Ovary (tissue), 7 donors: ENCODE measurements at regions not wholly inside any gene's neighbourhood (a gene's known extent, or its start where the extent isn't known, plus 50 kb on each side); places are given as distances from the start of the nearest gene placed in this dataset.
"Not testable (repeated sequence)": the region's sequence is repeated elsewhere in the genome, so short reads cannot be mapped to it uniquely, and the experiment has no call there.

ENCODE experiments used
- DNase-seq, 5 donors: peaks; one replicate each; pipeline ENCODE4 v3.0.0-alpha.2; 2019 to 2020
- H3K27ac ChIP-seq, 2 donors: fragments of 200-600 bp; one replicate each; pipeline versions ENCODE4 v1.5.1 to v1.8.0; 2019 to 2022
- H3K27me3 ChIP-seq: fragments of 200-600 bp; one replicate; pipeline ENCODE4 v1.8.0; 2022
- H3K36me3 ChIP-seq: fragments of 200-600 bp; sonication (generic); one replicate; pipeline ENCODE4 v1.5.1; 2019
- H3K4me1 ChIP-seq: one replicate; pipeline ENCODE4 v1.8.1; 2013; ENCODE audit warnings: mild to moderate bottlenecking, moderate library complexity; ENCODE audit not compliant: insufficient read depth
- H3K4me3 ChIP-seq: fragments of 200-600 bp; sonication (generic); one replicate; pipeline ENCODE4 v1.5.1; 2017
- H3K9me3 ChIP-seq, 2 donors: fragments of 200-600 bp in 1 of 2; sonication (generic) in 1 of 2; one replicate each; pipeline versions ENCODE4 v1.5.1 to v1.8.1; 2013 to 2019; ENCODE audit warnings: mild to moderate bottlenecking in 1 of 2, moderate library complexity in 1 of 2
- EP300 ChIP-seq: sonication (generic); formaldehyde crosslinking; IDR thresholded peaks from one replicate; pipeline ENCODE4 v1.6.1; 2017; ENCODE audit warnings: antibody characterized with exemption
- POLR2A ChIP-seq: fragments of 450-650 bp; IDR thresholded peaks from one replicate; pipeline ENCODE4 v1.6.1; 2017; ENCODE audit warnings: antibody characterized with exemption, mild to moderate bottlenecking, moderate library complexity
- WGBS, 3 donors: extraction: QIAGEN DNeasy Blood & Tissue Kit in 1 of 3; methylation state at CpG; one replicate each; pipeline versions ENCODE4 v1.1.5 to v1.1.7; 2013 to 2017; 5-methylcytosine and 5-hydroxymethylcytosine counted together
- intact Hi-C, 4 donors: fragments of 100-400 bp; cut with DNase I; formaldehyde crosslinking; loops; one replicate each; pipeline versions ENCODE4 v1.11.0 to v1.15.1; 2022 to 2023
- TF ChIP-seq, protein P1 (sequence below), 3 donors: fragments of 450-650 bp in 2 of 3; fragments of 200-600 bp in 1 of 3; IDR thresholded peaks; one replicate each; pipeline versions ENCODE4 v1.5.1 to v1.8.0; 2016 to 2022; ENCODE audit warnings: antibody characterized with exemption in 3 of 3, mild to moderate bottlenecking in 1 of 3
- donor health status: DM: no; HTN: no; CAD: no; lungs with moderate emphysema.
- donor health status: DM: no; HTN: no; CAD: no.
- donor health status: Bipolar disorder and iron deficiency.
- donor health status: DM: no; HTN: no; CAD: no.
- donor health status: DM: yes; HTN: yes; CAD: no.

DNA sequence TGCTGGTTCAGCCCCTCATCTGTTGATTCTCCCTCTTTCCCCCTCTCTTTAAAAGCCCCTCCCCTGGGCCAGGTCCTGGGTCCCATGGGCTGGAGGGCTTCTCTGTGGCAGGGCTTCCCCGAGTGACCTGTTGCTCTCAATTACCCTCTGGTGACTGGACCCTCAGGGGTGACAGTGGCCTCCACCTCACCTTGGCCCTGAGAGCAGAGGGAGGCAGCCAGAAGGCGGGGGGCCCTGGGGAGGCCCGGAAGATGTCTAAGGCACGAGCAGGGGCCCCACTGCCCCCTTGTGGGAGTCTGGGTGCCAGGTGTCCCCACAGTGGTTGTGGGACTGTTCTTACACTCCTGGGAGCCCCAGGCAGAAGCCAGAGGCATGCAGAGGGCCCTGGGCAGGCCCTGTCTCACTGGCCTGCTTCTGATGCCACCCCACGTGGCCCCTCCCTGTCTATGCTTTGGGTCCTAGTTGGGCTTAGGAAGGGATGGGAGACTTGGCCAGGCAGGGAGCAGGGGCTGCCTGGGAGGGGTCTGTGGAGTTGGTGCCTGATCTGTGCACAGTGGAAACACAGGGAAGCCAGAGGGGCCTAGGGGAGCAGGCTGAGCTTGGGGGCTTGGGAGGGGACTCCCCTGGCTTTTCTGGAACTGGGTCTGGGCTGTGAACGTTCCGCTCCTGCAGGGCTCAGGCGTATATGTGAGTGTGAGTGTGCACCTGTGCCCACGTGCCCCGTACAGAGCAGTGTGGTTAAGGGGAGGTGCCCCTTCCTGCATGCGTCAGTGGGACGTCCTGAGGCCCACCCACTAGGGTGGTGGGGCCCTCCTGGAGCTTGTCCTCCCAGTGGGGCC, 179.7 kb downstream of the TMEM121 start:
- intact Hi-C loops = loop anchor here in 3 of 4 donors (5.0 kb wide), 1 partner anchor 119 kb away; no protein-coding TSS in a partner anchor
- not testable (repeated sequence) for H3K27ac ChIP-seq, H3K27me3 ChIP-seq, H3K4me3 ChIP-seq, DNase-seq, H3K4me1 ChIP-seq, H3K36me3 ChIP-seq, H3K9me3 ChIP-seq
- 62 to 73% (median 67%) methylated on average over 9 to 12 of the region's 12 CpGs for WGBS, 3 donors

DNA sequence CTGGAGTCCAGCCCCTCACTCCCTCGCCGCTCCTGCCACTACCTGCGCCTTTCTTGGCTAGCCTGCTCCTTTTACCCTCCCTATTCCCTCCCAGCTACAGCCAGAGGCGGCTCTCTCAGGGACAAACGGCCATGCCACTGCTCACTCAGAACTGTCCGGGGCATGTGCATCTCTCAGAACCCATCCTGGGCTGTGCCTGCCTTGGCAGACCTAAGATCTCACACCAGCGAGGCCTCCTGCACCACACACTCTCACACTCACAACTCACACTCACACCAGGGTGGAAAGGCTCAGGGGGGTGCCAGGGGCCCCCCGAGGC, 180.3 kb downstream of the TMEM121 start:
- H3K36me3 ChIP-seq, H3K4me3 ChIP-seq, H3K9me3 ChIP-seq, H3K4me1 ChIP-seq, H3K27me3 ChIP-seq, DNase-seq, H3K27ac ChIP-seq: not testable (repeated sequence)
- WGBS, 3 donors = 56 to 69% (median 58%) methylated on average over 1 to 7 of the region's 8 CpGs
- intact Hi-C loops = loop anchor here in 3 of 4 donors (5.0 kb wide), 1 partner anchor 119 kb away; no protein-coding TSS in a partner anchor

DNA sequence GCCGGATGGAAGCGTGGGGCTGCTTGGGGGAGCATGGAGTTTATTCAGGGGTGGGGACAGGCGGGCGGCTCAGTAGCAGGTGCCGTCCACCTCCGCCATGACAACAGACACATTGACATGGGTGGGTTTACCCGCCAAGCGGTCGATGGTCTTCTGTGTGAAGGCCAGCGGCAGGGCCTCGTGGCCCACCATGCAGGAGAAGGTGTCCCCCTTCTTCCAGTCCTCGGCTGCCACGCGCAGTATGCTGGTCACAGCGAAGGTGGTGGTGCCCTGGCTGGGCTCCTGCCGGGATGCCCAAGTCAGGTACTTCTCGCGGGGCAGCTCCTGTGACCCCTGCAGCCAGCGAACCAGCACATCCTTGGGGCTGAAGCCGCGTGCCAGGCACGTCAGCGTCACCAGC, 180.7 kb downstream of the TMEM121 start:
- H3K36me3 ChIP-seq, H3K9me3 ChIP-seq, H3K27me3 ChIP-seq, H3K27ac ChIP-seq, H3K4me3 ChIP-seq, H3K4me1 ChIP-seq, DNase-seq: not testable (repeated sequence)
- intact Hi-C loops = loop anchor here in 3 of 4 donors (5.0 kb wide), 1 partner anchor 120 kb away; no protein-coding TSS in a partner anchor
- 87 to 95% (median 89%) methylated on average over 20 to 23 of the region's 23 CpGs for WGBS, 3 donors

DNA sequence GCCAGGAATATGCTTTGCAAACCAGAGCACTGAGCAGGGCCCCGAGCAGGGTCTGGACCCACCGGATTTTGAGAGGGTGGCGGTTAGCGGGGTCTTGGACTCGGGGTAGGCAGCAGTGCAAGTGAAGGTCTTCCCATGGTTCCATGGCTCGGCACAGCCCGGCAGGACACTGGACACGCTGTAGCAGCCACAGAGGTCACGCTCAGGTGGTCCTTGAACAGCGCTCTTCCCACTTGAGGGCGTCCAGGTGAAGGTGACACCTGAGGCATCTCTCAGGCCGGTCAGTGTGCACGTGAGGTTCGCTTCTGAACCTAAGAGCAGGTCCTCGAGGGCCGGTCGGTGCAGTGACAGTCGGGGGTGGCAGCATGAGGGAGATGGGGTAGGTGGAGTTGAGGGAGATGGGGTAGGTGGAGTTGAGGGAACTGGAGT, 181.4 kb downstream of the TMEM121 start:
- H3K4me3 ChIP-seq, H3K27me3 ChIP-seq, H3K4me1 ChIP-seq, H3K27ac ChIP-seq, H3K9me3 ChIP-seq, DNase-seq, H3K36me3 ChIP-seq: not testable (repeated sequence)
- WGBS, 3 donors = 88 to 90% (median 88%) methylated on average over 18 of the region's 18 CpGs
- intact Hi-C loops = loop anchor here in 3 of 4 donors (5.0 kb wide), 1 partner anchor 120 kb away; no protein-coding TSS in a partner anchor

DNA sequence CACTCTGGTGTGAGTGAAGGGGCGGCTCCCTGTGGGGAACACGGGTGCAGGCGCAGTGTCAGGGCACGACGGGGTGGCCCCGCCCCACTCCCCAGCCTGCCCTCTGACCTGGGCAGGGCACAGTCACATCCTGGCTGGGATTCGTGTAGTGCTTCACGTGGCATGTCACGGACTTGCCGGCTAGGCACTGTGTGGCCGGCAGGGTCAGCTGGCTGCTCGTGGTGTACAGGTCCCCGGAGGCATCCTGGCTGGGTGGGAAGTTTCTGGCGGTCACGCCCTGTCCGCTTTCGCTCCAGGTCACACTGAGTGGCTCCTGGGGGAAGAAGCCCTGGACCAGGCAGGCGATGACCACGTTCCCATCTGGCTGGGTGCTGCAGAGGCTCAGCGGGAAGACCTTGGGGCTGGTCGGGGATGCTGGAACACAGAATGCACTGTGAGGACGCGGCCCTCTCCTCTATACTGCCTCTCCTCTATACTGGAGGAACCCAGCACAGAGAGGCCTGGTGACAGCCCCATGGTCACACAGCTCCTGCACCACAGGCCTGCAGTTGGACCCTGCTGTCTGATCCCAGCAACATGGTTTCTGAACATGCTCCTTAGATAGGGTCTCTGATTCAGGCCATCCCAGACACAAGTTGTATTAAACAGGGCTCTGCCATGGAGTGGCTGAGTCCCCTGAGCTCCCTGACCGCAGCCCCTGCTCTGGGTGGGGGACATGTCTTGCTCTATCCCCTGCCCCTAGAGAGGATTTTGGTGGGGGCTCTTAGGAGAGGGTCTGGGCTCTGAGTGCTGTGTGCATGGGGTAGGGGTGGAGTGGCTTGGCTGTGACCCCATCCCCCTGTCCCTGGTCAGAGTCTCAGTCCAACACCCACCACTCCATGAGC, 182.1 kb downstream of the TMEM121 start:
- WGBS, 3 donors = 86 to 91% (median 89%) methylated on average over 23 to 24 of the region's 24 CpGs
- not testable (repeated sequence) for H3K9me3 ChIP-seq, H3K27ac ChIP-seq, H3K4me1 ChIP-seq, DNase-seq, H3K36me3 ChIP-seq, H3K27me3 ChIP-seq, H3K4me3 ChIP-seq
- intact Hi-C loops = loop anchor here in 3 of 4 donors (5.0 kb wide), 1 partner anchor 121 kb away; no protein-coding TSS in a partner anchor

DNA sequence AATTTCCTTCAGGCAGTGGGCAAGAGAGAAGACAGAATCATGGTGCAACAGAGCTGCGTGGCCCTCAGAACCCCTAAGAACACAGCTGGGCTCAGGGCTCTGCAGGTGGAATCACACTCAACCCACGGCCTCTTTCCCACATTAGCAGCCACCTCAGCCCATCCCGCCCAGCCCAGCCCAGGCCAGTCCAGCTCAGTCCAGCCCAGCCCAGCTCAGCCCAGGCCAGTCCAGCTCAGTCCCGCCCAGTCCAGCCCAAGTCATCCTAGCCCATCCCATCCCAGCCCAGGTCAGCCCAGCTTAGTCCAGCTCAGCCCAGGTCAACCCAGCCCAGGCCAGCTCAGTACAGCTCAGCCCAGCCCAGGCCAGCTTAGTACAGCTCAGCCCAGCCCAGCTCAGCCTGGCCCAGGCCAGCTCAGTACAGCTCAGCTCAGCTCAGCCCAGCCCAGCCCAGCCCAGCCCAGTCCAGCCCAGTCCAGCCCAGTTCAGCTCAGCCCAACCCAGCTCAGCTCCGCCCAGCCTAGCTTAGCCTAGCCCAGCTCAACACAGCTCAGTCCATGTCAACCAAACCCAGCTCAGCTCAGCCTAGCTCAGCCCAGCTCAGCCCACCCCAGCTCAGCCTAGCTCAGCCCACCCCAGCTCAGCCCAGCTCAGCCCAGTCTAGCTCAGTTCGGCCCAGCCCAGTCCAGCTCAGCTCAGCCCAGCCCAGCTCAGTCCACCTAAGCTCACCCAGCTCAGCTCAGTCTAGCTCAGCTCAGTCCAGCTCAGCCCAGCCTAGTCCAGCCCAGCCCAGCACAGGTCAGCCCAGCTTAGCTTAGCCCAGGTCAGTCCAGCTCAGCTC, 183.1 kb downstream of the TMEM121 start:
- Histone ChIP-seq H3K36me3 (no peaks in the 10 kb centered on the region), H3K4me3 (no peak overlapping the region), H3K27ac (no peak overlapping the region), H3K9me3 (peaks cover 0 to 6% of the 10 kb centered on the region in 2 donors), H3K27me3 (no peaks in the 10 kb centered on the region), H3K4me1 (no peaks in the 10 kb centered on the region)
- DNase-seq = no peak
- TF ChIP-seq, protein P1, sequence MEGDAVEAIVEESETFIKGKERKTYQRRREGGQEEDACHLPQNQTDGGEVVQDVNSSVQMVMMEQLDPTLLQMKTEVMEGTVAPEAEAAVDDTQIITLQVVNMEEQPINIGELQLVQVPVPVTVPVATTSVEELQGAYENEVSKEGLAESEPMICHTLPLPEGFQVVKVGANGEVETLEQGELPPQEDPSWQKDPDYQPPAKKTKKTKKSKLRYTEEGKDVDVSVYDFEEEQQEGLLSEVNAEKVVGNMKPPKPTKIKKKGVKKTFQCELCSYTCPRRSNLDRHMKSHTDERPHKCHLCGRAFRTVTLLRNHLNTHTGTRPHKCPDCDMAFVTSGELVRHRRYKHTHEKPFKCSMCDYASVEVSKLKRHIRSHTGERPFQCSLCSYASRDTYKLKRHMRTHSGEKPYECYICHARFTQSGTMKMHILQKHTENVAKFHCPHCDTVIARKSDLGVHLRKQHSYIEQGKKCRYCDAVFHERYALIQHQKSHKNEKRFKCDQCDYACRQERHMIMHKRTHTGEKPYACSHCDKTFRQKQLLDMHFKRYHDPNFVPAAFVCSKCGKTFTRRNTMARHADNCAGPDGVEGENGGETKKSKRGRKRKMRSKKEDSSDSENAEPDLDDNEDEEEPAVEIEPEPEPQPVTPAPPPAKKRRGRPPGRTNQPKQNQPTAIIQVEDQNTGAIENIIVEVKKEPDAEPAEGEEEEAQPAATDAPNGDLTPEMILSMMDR (IDR thresholded peaks at IDR 0.05) = no peak
- TF ChIP-seq EP300 (no peak), POLR2A (no peak)
- 68 to 95% (median 75%) methylated on average over 5 to 6 of the region's 6 CpGs for WGBS, 3 donors
- intact Hi-C loops = loop anchor here in 3 of 4 donors (5.0 kb wide), 1 partner anchor 122 kb away; no protein-coding TSS in a partner anchor
